Kidney (tissue), 13 donors: ENCODE measurements at regions not wholly inside any gene's neighbourhood (a gene's known extent, or its start where the extent isn't known, plus 50 kb on each side); places are given as distances from the start of the nearest gene placed in this dataset.

Experiments
- DNase-seq, 5 donors: peaks; one replicate each; pipeline ENCODE4 v3.0.0-alpha.2; 2013 to 2020
- FAIRE-seq: peaks from 2 replicates; lab custom pipeline; 2012; peaks lifted over from hg19 to GRCh38; lab: Jason Lieb, UNC
- H3K27ac ChIP-seq, 2 donors: one replicate each; pipeline ENCODE4 v1.7.0; 2013; ENCODE audit warnings: low read depth in 2 of 2, low read length in 2 of 2, inconsistent platforms in 1 of 2
- H3K27me3 ChIP-seq: one replicate; pipeline ENCODE4 v1.7.1; 2013; ENCODE audit warnings: low read length, inconsistent platforms; ENCODE audit not compliant: control insufficient read depth, insufficient read depth
- H3K36me3 ChIP-seq, 3 donors: one replicate each; pipeline versions ENCODE4 v1.7.0 to v1.7.1; 2013; ENCODE audit warnings: low read length in 3 of 3, control low read depth in 1 of 3, inconsistent platforms in 1 of 3; ENCODE audit not compliant: insufficient read depth in 3 of 3, control insufficient read depth in 2 of 3
- H3K4me1 ChIP-seq, 3 donors: one replicate each; pipeline versions ENCODE4 v1.7.0 to v1.7.1; 2013; ENCODE audit warnings: low read length in 3 of 3, inconsistent platforms in 1 of 3, low read depth in 1 of 3; ENCODE audit not compliant: control insufficient read depth in 2 of 3, insufficient read depth in 2 of 3
- H3K4me3 ChIP-seq, 3 donors: one replicate each; pipeline versions ENCODE4 v1.7.0 to v1.8.1; 2013; ENCODE audit warnings: low read length in 3 of 3, control low read depth in 1 of 3, inconsistent platforms in 1 of 3
- H3K9ac ChIP-seq, 3 donors: one replicate each; pipeline versions ENCODE4 v1.7.0 to v1.7.1; 2013; ENCODE audit warnings: low read length in 3 of 3, control low read depth in 1 of 3, inconsistent platforms in 1 of 3
- H3K9me3 ChIP-seq, 3 donors: one replicate each; pipeline versions ENCODE4 v1.7.0 to v1.7.1; 2013; ENCODE audit warnings: low read length in 3 of 3, control low read depth in 1 of 3, inconsistent platforms in 1 of 3; ENCODE audit not compliant: control insufficient read depth in 2 of 3, insufficient read depth in 1 of 3
- CTCF ChIP-seq: IDR thresholded peaks from 3 replicates; pipeline ENCODE4 v1.5.1; 2012; ENCODE audit warnings: mild to moderate bottlenecking, moderate library complexity, borderline replicate concordance; ENCODE audit not compliant: insufficient read depth; ENCODE audit errors: extremely low read depth
- intact Hi-C: fragments of 100-400 bp; cut with DNase I; formaldehyde crosslinking; loops from one replicate; pipeline ENCODE4 v1.11.1; 2022
- donor health status: control.
- donor health status: control.
- donor health status: control.
- donor health status: control.
- donor health status: control.
- donor health status: DM: yes; HTN: yes; CAD: no.
- donor health status: Normal renal cell carcinoma (clear cell type).

GRCh38 chr9:30774326-30774725, 1610.1 kb upstream of the ACO1 start:
- intact Hi-C loops, result no loop called here
- H3K27ac ChIP-seq, result no peak overlapping the region
- DNase-seq (peak in 2 of 5 donors; percentile 3 to 60), FAIRE-seq (no peak)
- no peaks in the 10 kb centered on the region for H3K9me3 ChIP-seq
- no peak for TF ChIP-seq CTCF
- no peaks in the 10 kb centered on the region for H3K27me3 ChIP-seq
- H3K36me3 ChIP-seq, result no peaks in the 10 kb centered on the region
- H3K4me1 ChIP-seq, result no peaks in the 10 kb centered on the region
- no peak overlapping the region for H3K4me3 ChIP-seq
- no peak overlapping the region for H3K9ac ChIP-seq

- H3K27me3 ChIP-seq, result no peaks in the 10 kb centered on the region
- no peak overlapping the region for H3K9ac ChIP-seq
- FAIRE-seq (no peak), DNase-seq (no peak)
- no peaks in the 10 kb centered on the region for H3K9me3 ChIP-seq
- no peaks in the 10 kb centered on the region for H3K36me3 ChIP-seq
- H3K27ac ChIP-seq, result no peak overlapping the region
- no peaks in the 10 kb centered on the region for H3K4me1 ChIP-seq
- intact Hi-C loops, result no loop called here
- TF ChIP-seq CTCF, result no peak
- H3K4me3 ChIP-seq, result no peak overlapping the region
Measured at GRCh38 chr9:30775236-30775635, 1609.2 kb upstream of the ACO1 start.

- Histone ChIP-seq H3K9me3 (no peaks in the 10 kb centered on the region), H3K27me3 (no peaks in the 10 kb centered on the region), H3K9ac (no peak overlapping the region), H3K4me3 (no peak overlapping the region), H3K4me1 (no peaks in the 10 kb centered on the region), H3K36me3 (no peaks in the 10 kb centered on the region), H3K27ac (no peak overlapping the region)
- no peak for FAIRE-seq
- no peak for DNase-seq
- intact Hi-C loops, result no loop called here
- TF ChIP-seq CTCF, result no peak
Measured at GRCh38 chr9:30796764-30797163, 1587.7 kb upstream of the ACO1 start.

DNA sequence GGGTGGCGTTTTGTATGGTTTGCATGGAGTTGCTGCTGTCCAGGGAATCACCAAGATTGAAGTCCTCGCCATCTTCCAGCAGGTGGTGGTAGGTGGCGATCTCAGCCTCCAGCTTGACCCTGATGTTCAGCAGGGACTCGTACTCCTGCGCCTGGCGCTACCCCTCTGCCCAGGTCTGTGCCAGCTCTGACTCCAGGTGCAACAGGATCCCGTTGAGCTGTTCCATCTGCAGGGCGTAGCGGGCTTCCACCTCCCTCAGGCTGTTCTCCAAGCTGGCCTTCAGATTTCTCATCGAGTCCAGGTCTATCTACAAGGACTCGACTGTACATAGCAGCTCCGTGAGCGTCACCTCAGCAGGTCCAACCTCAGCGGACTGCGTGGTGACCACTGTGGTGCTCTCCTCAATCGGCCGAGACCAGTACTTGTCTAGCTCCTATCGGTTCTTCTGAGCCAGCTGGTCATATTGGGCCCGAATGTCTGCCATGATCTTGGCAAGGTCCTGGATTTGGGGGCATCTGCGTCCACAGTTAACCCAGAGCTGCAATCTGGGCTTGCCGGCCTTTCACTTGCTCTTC, 1584.8 kb upstream of the ACO1 start:
- Histone ChIP-seq H3K4me3 (no peak overlapping the region), H3K27me3 (no peaks in the 10 kb centered on the region), H3K9me3 (no peaks in the 10 kb centered on the region), H3K9ac (no peak overlapping the region), H3K4me1 (no peaks in the 10 kb centered on the region), H3K36me3 (no peaks in the 10 kb centered on the region), H3K27ac (no peak overlapping the region)
- peak in 1 of 5 donors; percentile 58 for DNase-seq
- FAIRE-seq, result no peak
- no peak for TF ChIP-seq CTCF
- intact Hi-C loops, result no loop called here
